Neuronal stem cell (in vitro differentiated cells): ENCODE measurements at regions not wholly inside any gene's neighbourhood (a gene's known extent, or its start where the extent isn't known, plus 50 kb on each side); places are given as distances from the start of the nearest gene placed in this dataset.

ENCODE experiments used
- DNase-seq: peaks from one replicate; pipeline ENCODE4 v3.0.0-alpha.2; 2013; ENCODE audit warnings: low spot score
- H2AFZ ChIP-seq: one replicate; pipeline ENCODE4 v1.6.1; 2013; ENCODE audit warnings: mild to moderate bottlenecking, low read length, inconsistent platforms
- H2AK5ac ChIP-seq: 2 replicates; pipeline ENCODE4 v1.6.1; 2013; ENCODE audit warnings: low read depth, mild to moderate bottlenecking, inconsistent platforms, low read length, moderate library complexity, mixed read lengths
- H2BK120ac ChIP-seq: 2 replicates; pipeline ENCODE4 v1.6.1; 2013; ENCODE audit warnings: low read depth, mild to moderate bottlenecking, inconsistent platforms, low read length, moderate library complexity, mixed read lengths
- H2BK12ac ChIP-seq: one replicate; pipeline ENCODE4 v1.6.1; 2013; ENCODE audit warnings: low read length, inconsistent platforms
- H2BK15ac ChIP-seq: 2 replicates; pipeline ENCODE4 v1.6.1; 2013; ENCODE audit warnings: mild to moderate bottlenecking, low read length, inconsistent platforms, mixed read lengths
- H2BK5ac ChIP-seq: one replicate; pipeline ENCODE4 v1.6.1; 2013; ENCODE audit warnings: inconsistent platforms, mild to moderate bottlenecking, low read length, moderate library complexity
- H3K14ac ChIP-seq: one replicate; pipeline ENCODE4 v1.6.1; 2013; ENCODE audit warnings: low read length, inconsistent platforms
- H3K18ac ChIP-seq: 2 replicates; pipeline ENCODE4 v1.6.1; 2013; ENCODE audit warnings: low read length, inconsistent platforms
- H3K23ac ChIP-seq: 2 replicates; pipeline ENCODE4 v1.6.1; 2013; ENCODE audit warnings: low read depth, mild to moderate bottlenecking, mixed read lengths, low read length, inconsistent platforms; ENCODE audit not compliant: poor library complexity
- H3K27ac ChIP-seq: replicated peaks from 3 replicates; pipeline ENCODE4 v1.5.1; 2013; ENCODE audit warnings: low read length, inconsistent platforms
- H3K27me3 ChIP-seq, 3 experiments: 2 replicates each; pipeline ENCODE4 v1.6.1; 2013; ENCODE audit warnings: low read length in 3 of 3, mild to moderate bottlenecking in 2 of 3, inconsistent platforms in 1 of 3, low read depth in 1 of 3, mixed read lengths in 1 of 3, moderate library complexity in 1 of 3; ENCODE audit not compliant: control insufficient read depth in 3 of 3, insufficient read depth in 3 of 3
- H3K36me3 ChIP-seq, 2 donors: replicated peaks in 1 of 2; 2 replicates each; pipeline ENCODE4 v1.6.1; 2013; ENCODE audit warnings: low read length in 2 of 2; ENCODE audit not compliant: control insufficient read depth in 2 of 2, insufficient read depth in 2 of 2
- H3K4ac ChIP-seq: 2 replicates; pipeline ENCODE4 v1.6.1; 2013; ENCODE audit warnings: inconsistent platforms, mild to moderate bottlenecking, low read length, moderate library complexity
- H3K4me1 ChIP-seq, 2 donors: 1 replicate in 1 of 2; 2 replicates in 1 of 2; pipeline ENCODE4 v1.6.1; 2013; ENCODE audit warnings: low read length in 2 of 2, low read depth in 1 of 2; ENCODE audit not compliant: control insufficient read depth in 2 of 2, insufficient read depth in 1 of 2
- H3K4me2 ChIP-seq: one replicate; pipeline ENCODE4 v1.6.1; 2013; ENCODE audit warnings: mild to moderate bottlenecking, low read length, inconsistent platforms; ENCODE audit not compliant: insufficient read depth, poor library complexity, severe bottlenecking
- H3K4me3 ChIP-seq, 2 donors: 2 replicates each; pipeline ENCODE4 v1.5.1; 2013; ENCODE audit warnings: low read length in 2 of 2, mild to moderate bottlenecking in 2 of 2, inconsistent platforms in 1 of 2, moderate library complexity in 1 of 2
- H3K79me1 ChIP-seq: one replicate; pipeline ENCODE4 v1.6.1; 2013; ENCODE audit warnings: low read depth, mild to moderate bottlenecking, inconsistent platforms, low read length, moderate library complexity
- H3K9ac ChIP-seq: one replicate; pipeline ENCODE4 v1.6.1; 2013; ENCODE audit warnings: mild to moderate bottlenecking, low read depth, low read length, inconsistent platforms; ENCODE audit not compliant: poor library complexity
- H3K9me3 ChIP-seq, 2 donors: replicated peaks in 1 of 2; 2 replicates each; pipeline versions ENCODE3 to v1.6.1; 2013; ENCODE audit warnings: low read length in 2 of 2, mild to moderate bottlenecking in 2 of 2, inconsistent platforms in 1 of 2, low read depth in 1 of 2, mixed read lengths in 1 of 2, moderate library complexity in 1 of 2; ENCODE audit not compliant: control insufficient read depth in 2 of 2, insufficient read depth in 1 of 2
- H4K8ac ChIP-seq: one replicate; pipeline ENCODE4 v1.6.1; 2013; ENCODE audit warnings: low read depth, mild to moderate bottlenecking, inconsistent platforms, low read length, moderate library complexity
- H4K91ac ChIP-seq: one replicate; pipeline ENCODE4 v1.6.1; 2013; ENCODE audit warnings: low read length, low read depth, mild to moderate bottlenecking, inconsistent platforms; ENCODE audit not compliant: poor library complexity
- WGBS, 2 donors: extraction: QIAGEN DNeasy Blood & Tissue Kit; methylation state at CpG; one replicate each; pipeline ENCODE4 v1.1.7; 2013; ENCODE audit warnings: missing lambda C conversion rate in 2 of 2, mixed read lengths in 1 of 2; ENCODE audit not compliant: insufficient read length in 2 of 2, insufficient replicate concordance in 1 of 2; ENCODE audit errors: extremely low coverage in 2 of 2; 5-methylcytosine and 5-hydroxymethylcytosine counted together

DNA sequence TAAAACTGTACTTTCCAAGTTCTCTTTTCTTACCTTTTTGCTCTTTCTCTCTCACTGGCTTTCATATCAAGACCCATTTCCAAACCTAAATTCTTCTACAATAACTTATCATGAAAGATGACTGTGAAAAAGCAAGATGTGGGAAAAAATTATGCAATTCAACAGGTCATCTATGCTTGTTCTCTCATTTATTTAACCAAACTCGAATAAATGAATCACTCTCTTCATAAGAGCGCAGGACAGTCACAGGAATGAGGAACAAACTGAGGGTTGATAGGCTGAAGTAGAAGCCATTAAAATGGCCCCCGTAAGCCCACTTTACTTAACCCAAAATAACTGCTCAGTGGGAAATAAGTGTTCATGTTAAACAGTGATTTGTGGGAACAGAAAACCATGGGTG lies 1289.7 kb upstream of the SORCS1 start:
- WGBS, 2 donors, result no CpG with 5 or more reads among the region's 3 CpGs
- no peaks in the 10 kb centered on the region for H3K9me3 ChIP-seq
- no peak overlapping the region for H3K9ac ChIP-seq
- no peak overlapping the region for H3K4ac ChIP-seq
- no peak overlapping the region for H2BK5ac ChIP-seq
- H2AK5ac ChIP-seq, result no peak overlapping the region
- H3K4me3 ChIP-seq, result no peak overlapping the region
- H2BK12ac ChIP-seq, result no peak overlapping the region
- H3K18ac ChIP-seq, result no peak overlapping the region
- H2BK15ac ChIP-seq, result no peak overlapping the region
- no peaks in the 10 kb centered on the region for H3K79me1 ChIP-seq
- no peak overlapping the region for H3K23ac ChIP-seq
- H2BK120ac ChIP-seq, result no peak overlapping the region
- no peaks in the 10 kb centered on the region for H3K4me1 ChIP-seq
- H4K91ac ChIP-seq, result no peak overlapping the region
- H3K27ac ChIP-seq, result no peak overlapping the region
- H2AFZ ChIP-seq, result no peak overlapping the region
- DNase-seq, result no peak
- H3K36me3 ChIP-seq, result no peaks in the 10 kb centered on the region
- H3K4me2 ChIP-seq, result no peak overlapping the region
- no peak overlapping the region for H4K8ac ChIP-seq
- H3K14ac ChIP-seq, result no peak overlapping the region
- no peaks in the 10 kb centered on the region for H3K27me3 ChIP-seq

DNA sequence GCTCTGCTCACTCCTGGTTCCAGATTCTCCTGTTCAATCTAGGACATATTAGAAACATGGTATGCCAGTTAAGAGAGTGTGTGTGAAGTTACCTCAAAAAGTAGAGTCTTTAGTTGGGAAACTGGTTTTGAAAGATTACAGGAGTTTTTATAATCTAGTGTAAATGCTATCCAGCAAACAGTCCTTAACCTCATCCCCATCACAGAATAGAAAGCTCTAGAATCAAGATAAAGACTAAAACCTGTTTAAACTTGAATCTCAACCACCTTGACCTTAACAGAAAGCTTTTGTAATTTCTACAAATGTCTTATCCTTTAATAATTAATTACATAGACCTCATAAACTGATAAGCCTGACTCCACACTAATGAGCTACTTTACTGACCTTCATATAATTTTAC lies 1288.7 kb upstream of the SORCS1 start:
- Histone ChIP-seq H3K79me1 (no peaks in the 10 kb centered on the region), H3K4me2 (no peak overlapping the region), H3K9me3 (no peaks in the 10 kb centered on the region), H2BK120ac (no peak overlapping the region), H3K23ac (no peak overlapping the region), H2AFZ (no peak overlapping the region), H4K8ac (no peak overlapping the region), H3K9ac (no peak overlapping the region), H2BK15ac (no peak overlapping the region), H4K91ac (no peak overlapping the region), H2AK5ac (no peak overlapping the region), H3K27me3 (no peaks in the 10 kb centered on the region), H2BK12ac (no peak overlapping the region), H3K4me3 (no peak overlapping the region), H3K36me3 (no peaks in the 10 kb centered on the region), H2BK5ac (no peak overlapping the region), H3K27ac (no peak overlapping the region), H3K4ac (no peak overlapping the region), H3K14ac (no peak overlapping the region), H3K18ac (no peak overlapping the region), H3K4me1 (no peaks in the 10 kb centered on the region)
- DNase-seq, result no peak

DNA sequence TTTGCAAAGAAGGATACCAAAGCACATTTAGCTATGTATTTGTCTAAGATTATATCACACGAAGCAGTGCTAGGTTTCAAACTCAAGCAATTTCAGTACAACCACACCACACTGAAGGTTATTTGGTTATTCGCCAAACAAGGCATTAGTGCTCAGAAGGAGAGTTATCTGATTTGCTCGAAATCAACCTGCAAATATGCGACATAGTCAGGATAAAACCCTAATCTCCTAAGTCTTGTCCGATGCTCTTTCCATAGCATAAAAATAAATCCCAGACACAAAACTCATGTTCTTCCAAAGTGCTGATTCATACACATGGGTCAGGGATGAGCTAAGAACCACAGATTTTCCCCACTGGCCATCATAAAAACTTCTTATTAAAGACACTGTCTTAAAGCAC lies 1288.0 kb upstream of the SORCS1 start:
- Histone ChIP-seq H2AFZ (no peak overlapping the region), H3K4me2 (no peak overlapping the region), H2BK12ac (no peak overlapping the region), H4K91ac (no peak overlapping the region), H3K9ac (no peak overlapping the region), H3K14ac (no peak overlapping the region), H3K4me1 (no peaks in the 10 kb centered on the region), H3K4ac (no peak overlapping the region), H2BK120ac (no peak overlapping the region), H3K4me3 (no peak overlapping the region), H2BK15ac (no peak overlapping the region), H2AK5ac (no peak overlapping the region), H3K27me3 (no peaks in the 10 kb centered on the region), H3K36me3 (no peaks in the 10 kb centered on the region), H3K79me1 (no peaks in the 10 kb centered on the region), H3K23ac (no peak overlapping the region), H3K27ac (no peak overlapping the region), H2BK5ac (no peak overlapping the region), H4K8ac (no peak overlapping the region), H3K18ac (no peak overlapping the region), H3K9me3 (no peaks in the 10 kb centered on the region)
- WGBS, 2 donors, result no CpG with 5 or more reads among the region's 5 CpGs
- no peak for DNase-seq

- H3K4me1 ChIP-seq, result no peaks in the 10 kb centered on the region
- no peak overlapping the region for H2BK120ac ChIP-seq
- H2BK15ac ChIP-seq, result no peak overlapping the region
- H2BK5ac ChIP-seq, result no peak overlapping the region
- H3K9me3 ChIP-seq, result no peaks in the 10 kb centered on the region
- H3K4ac ChIP-seq, result no peak overlapping the region
- no peaks in the 10 kb centered on the region for H3K36me3 ChIP-seq
- H3K9ac ChIP-seq, result no peak overlapping the region
- H4K8ac ChIP-seq, result no peak overlapping the region
- no CpG with 5 or more reads among the region's 2 CpGs for WGBS, 2 donors
- no peak overlapping the region for H3K4me2 ChIP-seq
- H3K14ac ChIP-seq, result no peak overlapping the region
- no peak overlapping the region for H2AK5ac ChIP-seq
- no peak overlapping the region for H3K4me3 ChIP-seq
- no peak overlapping the region for H2BK12ac ChIP-seq
- no peak overlapping the region for H3K27ac ChIP-seq
- H2AFZ ChIP-seq, result no peak overlapping the region
- H3K23ac ChIP-seq, result no peak overlapping the region
- H4K91ac ChIP-seq, result no peak overlapping the region
- H3K18ac ChIP-seq, result no peak overlapping the region
- H3K27me3 ChIP-seq, result no peaks in the 10 kb centered on the region
- no peaks in the 10 kb centered on the region for H3K79me1 ChIP-seq
- no peak for DNase-seq
Observed at GRCh38 chr10:108450280-108450679, 1285.8 kb upstream of the SORCS1 start.
